Transverse colon (tissue), 4 donors: ENCODE measurements at regions not wholly inside any gene's neighbourhood (a gene's known extent, or its start where the extent isn't known, plus 50 kb on each side); places are given as distances from the start of the nearest gene placed in this dataset.

Source experiments
- CTCF ChIP-seq, 5 experiments: fragments of 200-600 bp in 3 of 5; fragments of 450-650 bp in 2 of 5; sonication (generic) in 3 of 5; IDR thresholded peaks; 1 replicate in 2 of 5; 2 replicates in 3 of 5; pipeline ENCODE4 v1.5.1; 2016 to 2017; ENCODE audit warnings: antibody characterized with exemption in 5 of 5, inconsistent platforms in 3 of 5, mild to moderate bottlenecking in 2 of 5, moderate library complexity in 1 of 5
- EP300 ChIP-seq: sonication (generic); formaldehyde crosslinking; IDR thresholded peaks from one replicate; pipeline ENCODE4 v1.6.1; 2017; ENCODE audit warnings: antibody characterized with exemption, low read depth
- POLR2A ChIP-seq: fragments of 450-650 bp; IDR thresholded peaks from one replicate; pipeline ENCODE4 v1.6.1; 2016; ENCODE audit warnings: antibody characterized with exemption, mild to moderate bottlenecking, moderate library complexity
- POLR2AphosphoS5 ChIP-seq, 3 donors: sonication (generic); formaldehyde crosslinking; IDR thresholded peaks; one replicate each; pipeline ENCODE4 v1.6.1; 2016; ENCODE audit warnings: antibody characterized with exemption in 3 of 3

- TF ChIP-seq CTCF (IDR thresholded peaks at IDR 0.05), result no peak
- TF ChIP-seq POLR2A, result no peak
- TF ChIP-seq EP300, result no peak
- no peak for TF ChIP-seq POLR2AphosphoS5 (IDR thresholded peaks at IDR 0.05)
Measured at GRCh38 chrX:69305333-69306062, 140.2 kb upstream of the PJA1 start.
